ENCODE measurements at regions not wholly inside any gene's neighbourhood (a gene's known extent, or its start where the extent isn't known, plus 50 kb on each side); places are given as distances from the start of the nearest gene placed in this dataset.

DNA sequence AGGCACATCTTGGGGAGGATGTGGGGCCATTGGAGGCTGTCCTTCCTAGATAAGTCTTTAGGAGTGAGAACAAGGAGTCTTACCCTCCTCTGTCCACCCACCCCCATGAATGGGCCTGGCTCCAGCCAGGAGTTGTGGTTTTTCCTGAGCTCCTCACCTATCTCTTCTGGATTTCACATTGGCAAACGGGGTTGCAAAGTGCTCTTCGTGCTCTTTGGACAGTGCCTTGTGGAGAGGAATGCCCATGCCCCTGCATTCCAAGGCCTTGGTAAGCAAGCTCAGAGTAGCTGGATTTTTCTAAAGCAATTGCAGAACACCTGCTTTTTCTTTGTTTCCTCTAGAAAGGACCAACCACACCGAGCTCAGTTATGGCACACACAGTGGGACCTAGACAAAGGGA is 152.1 kb upstream of the CAMK1G start:
- Histone ChIP-seq H3K36me3 (no peaks in the 10 kb centered on the region), H3K9me3 (no peaks in the 10 kb centered on the region), H3K27ac (no peak overlapping the region), H3K4me1 (no peaks in the 10 kb centered on the region), H3K27me3 (no peaks in the 10 kb centered on the region), H3K4me3 (no peak overlapping the region)
- no peak for DNase-seq
- WGBS, 2 donors = 87 to 89% methylated on average over 3 of the region's 3 CpGs
- intact Hi-C loops (cut with DNase I) = no loop called here
- TF ChIP-seq, protein P1, sequence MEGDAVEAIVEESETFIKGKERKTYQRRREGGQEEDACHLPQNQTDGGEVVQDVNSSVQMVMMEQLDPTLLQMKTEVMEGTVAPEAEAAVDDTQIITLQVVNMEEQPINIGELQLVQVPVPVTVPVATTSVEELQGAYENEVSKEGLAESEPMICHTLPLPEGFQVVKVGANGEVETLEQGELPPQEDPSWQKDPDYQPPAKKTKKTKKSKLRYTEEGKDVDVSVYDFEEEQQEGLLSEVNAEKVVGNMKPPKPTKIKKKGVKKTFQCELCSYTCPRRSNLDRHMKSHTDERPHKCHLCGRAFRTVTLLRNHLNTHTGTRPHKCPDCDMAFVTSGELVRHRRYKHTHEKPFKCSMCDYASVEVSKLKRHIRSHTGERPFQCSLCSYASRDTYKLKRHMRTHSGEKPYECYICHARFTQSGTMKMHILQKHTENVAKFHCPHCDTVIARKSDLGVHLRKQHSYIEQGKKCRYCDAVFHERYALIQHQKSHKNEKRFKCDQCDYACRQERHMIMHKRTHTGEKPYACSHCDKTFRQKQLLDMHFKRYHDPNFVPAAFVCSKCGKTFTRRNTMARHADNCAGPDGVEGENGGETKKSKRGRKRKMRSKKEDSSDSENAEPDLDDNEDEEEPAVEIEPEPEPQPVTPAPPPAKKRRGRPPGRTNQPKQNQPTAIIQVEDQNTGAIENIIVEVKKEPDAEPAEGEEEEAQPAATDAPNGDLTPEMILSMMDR (IDR thresholded peaks at IDR 0.05) = no peak
- TF ChIP-seq POLR2AphosphoS5 (IDR thresholded peaks at IDR 0.05) (no peak), POLR2A (IDR thresholded peaks at IDR 0.05) (no peak), EP300 (IDR thresholded peaks at IDR 0.05) (no peak)

DNA sequence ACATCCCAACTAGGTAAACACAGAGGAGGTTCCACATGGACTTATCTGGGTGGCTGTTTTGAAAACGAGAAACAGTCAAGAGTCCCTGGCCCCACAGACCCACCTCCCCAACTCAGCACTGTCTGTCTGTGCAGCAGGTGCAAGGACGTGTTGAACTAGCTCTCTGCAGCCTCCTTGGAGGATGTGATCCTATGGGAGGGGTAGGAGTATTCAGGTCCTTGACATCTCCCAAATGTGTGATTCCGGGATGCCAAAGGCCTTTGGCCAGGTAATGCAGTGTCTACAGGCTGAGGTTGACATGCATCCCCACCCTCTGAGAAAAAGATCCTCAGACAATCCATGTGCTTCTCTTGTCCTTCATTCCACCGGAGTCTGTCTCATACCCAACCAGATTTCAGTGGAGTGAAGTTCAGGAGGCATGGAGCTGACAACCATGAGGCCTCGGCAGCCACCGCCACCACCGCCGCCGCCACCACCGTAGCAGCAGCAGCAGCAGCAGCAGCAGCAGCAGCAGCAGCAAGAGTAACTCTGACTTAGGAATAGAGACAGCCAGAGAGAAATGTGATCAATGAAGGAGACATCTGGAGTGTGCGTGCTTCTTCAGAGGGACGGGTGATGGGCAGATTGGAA is 151.6 kb upstream of the CAMK1G start:
- H3K4me1 ChIP-seq = no peaks in the 10 kb centered on the region
- WGBS, 2 donors = 89 to 92% methylated on average over 12 of the region's 12 CpGs

DNA sequence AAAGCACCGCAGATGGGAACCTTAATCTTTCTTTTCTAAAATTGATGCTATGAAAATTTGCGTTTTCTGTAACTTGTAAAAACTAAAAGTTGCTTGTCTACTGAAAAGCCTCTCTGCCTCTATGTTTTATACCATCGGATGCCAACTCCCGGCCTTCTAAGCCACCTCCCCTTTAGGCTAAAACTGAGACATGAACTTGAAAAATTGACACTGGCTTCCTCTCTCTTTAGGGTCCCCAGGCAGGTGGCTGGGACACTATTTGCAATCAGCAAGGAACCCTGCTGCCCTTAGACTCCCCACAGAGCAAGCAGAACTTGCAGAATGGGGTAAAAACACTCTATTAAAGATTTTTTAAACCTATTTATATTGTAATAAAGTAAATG is 151.1 kb upstream of the CAMK1G start:
- WGBS, 2 donors = 80 to 82% methylated on average over 4 of the region's 4 CpGs
- no peaks in the 10 kb centered on the region for H3K36me3 ChIP-seq
- no peaks in the 10 kb centered on the region for H3K27me3 ChIP-seq
- intact Hi-C loops (cut with DNase I) = no loop called here
- TF ChIP-seq, protein P1 (IDR thresholded peaks at IDR 0.05) = no peak
- TF ChIP-seq EP300 (IDR thresholded peaks at IDR 0.05) (no peak), POLR2AphosphoS5 (IDR thresholded peaks at IDR 0.05) (no peak), POLR2A (IDR thresholded peaks at IDR 0.05) (no peak)
- H3K4me3 ChIP-seq = no peak overlapping the region
- no peak overlapping the region for H3K27ac ChIP-seq
- no peaks in the 10 kb centered on the region for H3K4me1 ChIP-seq
- no peak for DNase-seq
- H3K9me3 ChIP-seq = no peaks in the 10 kb centered on the region

More for the DNA sequence above, 151.6 kb upstream of the CAMK1G start:
- intact Hi-C loops (cut with DNase I) = no loop called here
- Histone ChIP-seq H3K4me3 (no peak overlapping the region), H3K36me3 (no peaks in the 10 kb centered on the region), H3K27me3 (no peaks in the 10 kb centered on the region), H3K9me3 (no peaks in the 10 kb centered on the region), H3K27ac (no peak overlapping the region)
- DNase-seq = no peak
- TF ChIP-seq EP300 (IDR thresholded peaks at IDR 0.05) = no peak
- TF ChIP-seq POLR2A (IDR thresholded peaks at IDR 0.05) = no peak

DNA sequence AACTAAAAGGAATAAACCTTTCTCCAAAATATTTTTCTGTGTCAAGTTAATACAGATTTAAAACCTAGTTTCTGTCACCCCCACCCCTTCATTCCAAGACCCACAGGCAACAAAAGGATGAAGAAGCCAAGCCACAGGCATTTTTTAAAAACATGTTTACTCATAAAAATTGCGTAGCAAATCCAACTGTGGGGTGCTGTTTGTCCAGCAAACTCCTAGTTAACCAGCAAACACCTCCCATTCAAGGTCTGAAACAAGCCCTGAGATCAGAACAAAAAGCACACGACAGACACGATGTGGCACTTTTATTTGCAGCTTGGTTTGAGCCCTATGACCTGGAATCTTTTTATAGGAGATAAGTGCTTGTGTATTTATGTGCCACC is 149.9 kb upstream of the CAMK1G start:
- no peak for TF ChIP-seq EP300 (IDR thresholded peaks at IDR 0.05)
- no peak for TF ChIP-seq POLR2AphosphoS5 (IDR thresholded peaks at IDR 0.05)
- no peak for TF ChIP-seq POLR2A (IDR thresholded peaks at IDR 0.05)
- TF ChIP-seq, protein P1 (IDR thresholded peaks at IDR 0.05) = no peak
- H3K27ac ChIP-seq = no peak overlapping the region
- intact Hi-C loops (cut with DNase I) = no loop called here

DNA sequence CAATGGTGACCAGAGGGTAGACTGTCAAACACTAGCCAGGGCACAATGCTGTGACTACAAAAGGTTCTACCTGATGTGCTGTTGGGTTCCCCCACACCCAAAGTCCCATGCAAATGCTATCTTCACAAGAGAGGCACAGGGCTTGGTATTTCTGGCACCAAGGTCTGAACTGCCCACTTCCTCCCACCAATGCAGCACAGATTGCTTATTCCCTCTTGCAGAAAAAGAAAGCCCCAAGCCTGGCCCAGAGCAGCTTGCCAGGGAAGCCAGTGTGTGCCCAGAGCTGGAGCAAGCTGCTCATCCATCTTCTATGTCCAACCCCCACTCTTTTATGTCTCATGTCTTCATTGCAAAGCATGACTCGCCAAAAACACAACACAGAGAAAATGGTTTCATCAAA is 149.4 kb upstream of the CAMK1G start:
- TF ChIP-seq EP300 (IDR thresholded peaks at IDR 0.05) (no peak), POLR2A (IDR thresholded peaks at IDR 0.05) (no peak), POLR2AphosphoS5 (IDR thresholded peaks at IDR 0.05) (no peak)
- TF ChIP-seq, protein P1 (IDR thresholded peaks at IDR 0.05) = no peak
- Histone ChIP-seq H3K27ac (no peak overlapping the region), H3K4me3 (no peak overlapping the region), H3K9me3 (no peaks in the 10 kb centered on the region), H3K4me1 (no peaks in the 10 kb centered on the region), H3K27me3 (no peaks in the 10 kb centered on the region), H3K36me3 (no peaks in the 10 kb centered on the region)
- intact Hi-C loops (cut with DNase I) = no loop called here
- DNase-seq = no peak
- 81 to 82% methylated on average over 1 of the region's 1 CpG for WGBS, 2 donors

More for the DNA sequence above, 149.9 kb upstream of the CAMK1G start:
- DNase-seq = no peak
- H3K4me1 ChIP-seq = no peaks in the 10 kb centered on the region
- WGBS, 2 donors = 20 to 56% methylated on average over 3 of the region's 3 CpGs
- H3K9me3 ChIP-seq = no peaks in the 10 kb centered on the region
- no peaks in the 10 kb centered on the region for H3K36me3 ChIP-seq
- H3K4me3 ChIP-seq = no peak overlapping the region
- H3K27me3 ChIP-seq = no peaks in the 10 kb centered on the region

Measured in sigmoid colon (tissue), 6 donors.